Type B pancreatic cell (in vitro differentiated cells): ENCODE measurements at regions not wholly inside any gene's neighbourhood (a gene's known extent, or its start where the extent isn't known, plus 50 kb on each side); places are given as distances from the start of the nearest gene placed in this dataset.
"Not testable (repeated sequence)": the region's sequence is repeated elsewhere in the genome, so short reads cannot be mapped to it uniquely, and the experiment has no call there.

Source experiments
- DNase-seq: peaks from one replicate; pipeline ENCODE4 v3.0.0; 2021; ENCODE audit warnings: mixed read lengths; ENCODE audit not compliant: unreplicated experiment; ENCODE audit errors: extremely low spot score
- H3K27ac Mint-ChIP-seq: 2 replicates; pipeline ENCODE4 v1.8.0; 2021; ENCODE audit warnings: mild to moderate bottlenecking, mixed read lengths
- H3K27me3 Mint-ChIP-seq: 2 replicates; pipeline ENCODE4 v1.8.0; 2021; ENCODE audit warnings: mixed read lengths
- H3K36me3 Mint-ChIP-seq: 2 replicates; pipeline ENCODE4 v1.8.0; 2021; ENCODE audit warnings: mixed read lengths
- H3K4me1 Mint-ChIP-seq: one replicate; pipeline ENCODE4 v1.8.0; 2021; ENCODE audit warnings: mixed read lengths; ENCODE audit not compliant: unreplicated experiment
- H3K4me3 Mint-ChIP-seq: 2 replicates; pipeline ENCODE4 v1.8.0; 2021; ENCODE audit warnings: mild to moderate bottlenecking, mixed read lengths
- H3K9me3 Mint-ChIP-seq: 2 replicates; pipeline ENCODE4 v1.8.0; 2021; ENCODE audit warnings: mixed read lengths
- CTCF ChIP-seq: fragments of 200-600 bp; sonication (generic); conservative IDR thresholded peaks from 2 replicates; pipeline ENCODE4 v1.5.0; 2021; ENCODE audit warnings: antibody characterized with exemption, mild to moderate bottlenecking

DNA sequence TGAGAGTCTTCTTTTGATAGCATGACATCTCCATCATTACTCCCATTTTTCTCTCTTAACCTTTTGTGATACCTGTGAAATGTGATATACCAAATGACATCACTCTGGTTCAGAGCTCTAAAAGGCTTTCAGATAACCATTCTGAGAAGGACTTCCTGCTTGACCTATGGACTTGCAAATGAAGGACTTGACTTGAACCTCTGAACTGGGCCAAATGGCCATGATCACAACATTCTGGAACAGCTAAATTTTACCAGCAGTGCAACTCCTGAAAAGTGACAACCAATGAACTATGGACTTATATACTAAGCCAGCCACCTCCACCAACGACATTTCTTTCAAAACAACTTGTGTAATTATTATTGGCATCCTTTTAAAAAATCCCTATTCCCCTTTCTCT lies 1085.8 kb upstream of the CITED2 start:
- Mint-ChIP-seq H3K27me3 (peaks cover 3% of the 10 kb centered on the region), H3K4me3 (no peak overlapping the region)

DNA sequence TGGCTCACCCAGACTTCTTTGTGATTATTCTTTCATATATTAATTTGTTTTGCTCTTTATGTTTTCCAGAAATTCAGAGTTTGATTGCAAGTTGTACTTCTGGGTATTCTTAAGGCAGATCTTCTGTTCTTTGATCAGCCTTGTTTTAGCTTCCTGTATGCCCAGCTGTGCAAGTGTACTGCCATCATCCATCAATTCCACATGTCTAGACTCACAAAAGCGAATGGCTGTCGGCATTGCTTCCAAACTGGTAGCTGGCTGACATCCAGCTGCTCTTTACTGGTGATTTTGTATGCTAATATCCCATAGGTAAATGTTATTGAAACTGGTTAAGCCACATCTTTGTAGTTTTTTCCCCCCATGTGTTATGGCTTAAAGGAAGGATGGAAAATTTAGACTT lies 1084.8 kb upstream of the CITED2 start:
- Mint-ChIP-seq H3K36me3 (no peaks in the 10 kb centered on the region), H3K9me3 (peaks cover 12% of the 10 kb centered on the region), H3K27ac (peak overlapping the region; percentile 15), H3K4me1 (peaks cover 30% of the 10 kb centered on the region), H3K4me3 (peak overlapping the region; percentile 13), H3K27me3 (peaks cover 3% of the 10 kb centered on the region)
- TF ChIP-seq CTCF, result no peak
- DNase-seq, result no peak

More for the DNA sequence above, 1085.8 kb upstream of the CITED2 start:
- TF ChIP-seq CTCF, result no peak
- peaks cover 12% of the 10 kb centered on the region for H3K9me3 Mint-ChIP-seq
- no peaks in the 10 kb centered on the region for H3K36me3 Mint-ChIP-seq
- no peak overlapping the region for H3K27ac Mint-ChIP-seq
- DNase-seq, result no peak
- H3K4me1 Mint-ChIP-seq, result peaks cover 30% of the 10 kb centered on the region

DNA sequence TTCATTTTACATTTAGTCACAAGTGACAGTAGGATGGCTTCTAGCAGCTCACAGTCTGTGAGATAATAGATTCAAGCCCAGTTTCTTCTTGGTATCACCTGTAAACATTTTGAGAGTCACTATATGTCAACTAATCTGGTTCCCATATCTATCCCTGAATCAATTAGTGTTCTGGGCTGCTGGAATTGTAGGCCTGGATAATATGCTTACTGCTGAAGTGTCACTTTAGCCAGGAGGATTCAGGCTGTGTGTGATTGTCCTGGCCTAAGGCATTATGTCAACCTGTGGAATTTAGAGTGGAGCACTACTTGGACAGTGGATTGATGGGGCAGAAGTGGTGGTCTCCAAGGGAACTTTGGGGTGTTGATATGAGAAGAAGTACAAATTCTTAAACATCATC lies 1071.8 kb upstream of the CITED2 start:
- H3K4me1 Mint-ChIP-seq, result peaks cover 8% of the 10 kb centered on the region
- no peak overlapping the region for H3K27ac Mint-ChIP-seq
- DNase-seq, result no peak
- H3K9me3 Mint-ChIP-seq, result no peaks in the 10 kb centered on the region
- TF ChIP-seq CTCF, result no peak
- H3K4me3 Mint-ChIP-seq, result no peak overlapping the region
- H3K27me3 Mint-ChIP-seq, result no peaks in the 10 kb centered on the region
- H3K36me3 Mint-ChIP-seq, result no peaks in the 10 kb centered on the region

DNA sequence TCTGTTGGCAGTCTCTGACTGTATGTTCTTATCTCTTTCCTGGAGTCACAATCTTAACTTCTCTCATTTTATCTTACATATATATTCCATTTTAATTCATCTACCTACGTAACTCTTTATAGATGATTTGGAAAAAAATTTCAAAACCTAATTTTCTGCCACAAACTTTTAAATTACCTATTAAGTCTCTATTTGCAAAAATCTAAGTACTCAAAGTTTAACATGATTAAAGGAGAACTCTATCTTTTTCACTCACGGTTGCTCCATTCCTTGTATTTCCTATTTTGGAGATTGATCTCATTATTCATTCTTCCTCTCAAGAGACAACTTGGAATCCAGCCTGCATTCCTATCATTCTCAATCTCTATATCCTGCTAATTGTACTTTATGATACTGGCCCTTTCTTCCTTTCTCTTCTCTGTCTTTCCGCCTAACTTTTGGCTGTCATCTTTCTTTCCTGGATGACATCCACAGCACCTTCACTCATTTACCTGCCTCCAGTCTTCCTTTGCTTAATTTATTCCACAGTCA lies 1071.1 kb upstream of the CITED2 start:
- no peak overlapping the region for H3K4me3 Mint-ChIP-seq
- peaks cover 12% of the 10 kb centered on the region for H3K4me1 Mint-ChIP-seq
- H3K9me3 Mint-ChIP-seq, result no peaks in the 10 kb centered on the region
- H3K27ac Mint-ChIP-seq, result no peak overlapping the region
- TF ChIP-seq CTCF, result no peak
- no peak for DNase-seq
- no peaks in the 10 kb centered on the region for H3K27me3 Mint-ChIP-seq
- H3K36me3 Mint-ChIP-seq, result no peaks in the 10 kb centered on the region

GRCh38 chr6:140443112-140443511 lies 1068.7 kb upstream of the CITED2 start:
- not testable (repeated sequence) for H3K4me3 Mint-ChIP-seq, DNase-seq, H3K36me3 Mint-ChIP-seq, H3K27ac Mint-ChIP-seq, H3K27me3 Mint-ChIP-seq, H3K9me3 Mint-ChIP-seq
- H3K4me1 Mint-ChIP-seq, result peaks cover 14% of the 10 kb centered on the region

- Mint-ChIP-seq H3K27ac (peak overlapping the region; percentile 37), H3K9me3 (no peaks in the 10 kb centered on the region), H3K4me1 (peaks cover 26% of the 10 kb centered on the region), H3K4me3 (no peak overlapping the region), H3K36me3 (no peaks in the 10 kb centered on the region), H3K27me3 (no peaks in the 10 kb centered on the region)
- peak; percentile 69 for TF ChIP-seq CTCF
- DNase-seq, result no peak
Observed at GRCh38 chr6:140441256-140441655, 1066.8 kb upstream of the CITED2 start.
